Stimulated activated naive CD8-positive, alpha-beta T cell treated with anti-CD3 and anti-CD28 coated beads, Interleukin-15, Interleukin-2, amounts not matched to agents 100 ng/mL and 50 ng/mL, for 24 hours (primary cell): ENCODE measurements at regions not wholly inside any gene's neighbourhood (a gene's known extent, or its start where the extent isn't known, plus 50 kb on each side); places are given as distances from the start of the nearest gene placed in this dataset.
"Not testable (repeated sequence)": the region's sequence is repeated elsewhere in the genome, so short reads cannot be mapped to it uniquely, and the experiment has no call there.

Experiments used
- H3K27ac Mint-ChIP-seq: one replicate; pipeline ENCODE4 v1.8.0; 2021; ENCODE audit warnings: mild to moderate bottlenecking, mixed read lengths
- H3K27me3 Mint-ChIP-seq: one replicate; pipeline ENCODE4 v1.8.0; 2021; ENCODE audit warnings: mixed read lengths
- H3K36me3 Mint-ChIP-seq: one replicate; pipeline ENCODE4 v1.8.0; 2021; ENCODE audit warnings: low read depth, mixed read lengths
- H3K4me1 Mint-ChIP-seq: one replicate; pipeline ENCODE4 v1.8.0; 2021; ENCODE audit warnings: low read depth, mixed read lengths
- H3K4me3 Mint-ChIP-seq: one replicate; pipeline ENCODE4 v1.8.0; 2021; ENCODE audit warnings: mild to moderate bottlenecking, mixed read lengths
- H3K9me3 Mint-ChIP-seq: one replicate; pipeline ENCODE4 v1.8.0; 2021; ENCODE audit warnings: mixed read lengths

GRCh38 chr4:79687006-79687405 lies 279.0 kb upstream of the GK2 start:
- H3K27ac Mint-ChIP-seq = no peak overlapping the region
- H3K4me3 Mint-ChIP-seq = no peak overlapping the region
- H3K4me1 Mint-ChIP-seq = no peaks in the 10 kb centered on the region
- H3K27me3 Mint-ChIP-seq = peaks cover 1% of the 10 kb centered on the region
- no peaks in the 10 kb centered on the region for H3K36me3 Mint-ChIP-seq
- no peaks in the 10 kb centered on the region for H3K9me3 Mint-ChIP-seq

GRCh38 chr4:79685542-79685941 lies 277.5 kb upstream of the GK2 start:
- Mint-ChIP-seq H3K36me3 (no peaks in the 10 kb centered on the region), H3K4me3 (no peak overlapping the region), H3K4me1 (no peaks in the 10 kb centered on the region), H3K27ac (no peak overlapping the region), H3K9me3 (no peaks in the 10 kb centered on the region), H3K27me3 (peaks cover 4% of the 10 kb centered on the region)

GRCh38 chr4:79684516-79684915 lies 276.5 kb upstream of the GK2 start:
- H3K27ac Mint-ChIP-seq = no peak overlapping the region
- H3K4me1 Mint-ChIP-seq = no peaks in the 10 kb centered on the region
- no peaks in the 10 kb centered on the region for H3K36me3 Mint-ChIP-seq

GRCh38 chr4:79682801-79683530 lies 274.9 kb upstream of the GK2 start:
- Mint-ChIP-seq H3K36me3 (no peaks in the 10 kb centered on the region), H3K27ac (no peak overlapping the region), H3K9me3 (no peaks in the 10 kb centered on the region), H3K4me3 (no peak overlapping the region), H3K4me1 (peaks cover 8% of the 10 kb centered on the region), H3K27me3 (peaks cover 4% of the 10 kb centered on the region)

More at GRCh38 chr4:79684516-79684915, 276.5 kb upstream of the GK2 start:
- H3K27me3 Mint-ChIP-seq = peaks cover 4% of the 10 kb centered on the region
- no peak overlapping the region for H3K4me3 Mint-ChIP-seq
- no peaks in the 10 kb centered on the region for H3K9me3 Mint-ChIP-seq

- H3K4me3 Mint-ChIP-seq = no peak overlapping the region
- peaks cover 8% of the 10 kb centered on the region for H3K4me1 Mint-ChIP-seq
- peaks cover 4% of the 10 kb centered on the region for H3K27me3 Mint-ChIP-seq
- H3K27ac Mint-ChIP-seq = no peak overlapping the region
- H3K9me3 Mint-ChIP-seq = no peaks in the 10 kb centered on the region
- no peaks in the 10 kb centered on the region for H3K36me3 Mint-ChIP-seq
These were observed 274.1 kb upstream of the GK2 start for GRCh38 chr4:79682161-79682560.

- Mint-ChIP-seq H3K27me3 (peaks cover 4% of the 10 kb centered on the region), H3K36me3 (no peaks in the 10 kb centered on the region), H3K4me1 (peaks cover 8% of the 10 kb centered on the region), H3K9me3 (peaks cover 4% of the 10 kb centered on the region), H3K27ac (no peak overlapping the region), H3K4me3 (no peak overlapping the region)
These were observed 271.8 kb upstream of the GK2 start for GRCh38 chr4:79679859-79680258.

GRCh38 chr4:79678472-79679202 lies 270.6 kb upstream of the GK2 start:
- H3K36me3 Mint-ChIP-seq = no peaks in the 10 kb centered on the region
- no peak overlapping the region for H3K4me3 Mint-ChIP-seq
- H3K9me3 Mint-ChIP-seq = peaks cover 4% of the 10 kb centered on the region
- H3K27me3 Mint-ChIP-seq = peaks cover 4% of the 10 kb centered on the region
- peaks cover 8% of the 10 kb centered on the region for H3K4me1 Mint-ChIP-seq
- H3K27ac Mint-ChIP-seq = no peak overlapping the region

GRCh38 chr4:79676705-79677104 lies 268.7 kb upstream of the GK2 start:
- H3K27ac Mint-ChIP-seq = no peak overlapping the region

GRCh38 chr4:79674906-79675305 lies 266.9 kb upstream of the GK2 start:
- peaks cover 15% of the 10 kb centered on the region for H3K9me3 Mint-ChIP-seq
- not testable (repeated sequence) for H3K4me1 Mint-ChIP-seq, H3K27ac Mint-ChIP-seq, H3K4me3 Mint-ChIP-seq, H3K27me3 Mint-ChIP-seq, H3K36me3 Mint-ChIP-seq

More at GRCh38 chr4:79676705-79677104, 268.7 kb upstream of the GK2 start:
- Mint-ChIP-seq H3K4me1 (peaks cover 8% of the 10 kb centered on the region), H3K36me3 (no peaks in the 10 kb centered on the region), H3K9me3 (peaks cover 7% of the 10 kb centered on the region), H3K4me3 (no peak overlapping the region), H3K27me3 (no peaks in the 10 kb centered on the region)

- Mint-ChIP-seq H3K4me1 (peaks cover 8% of the 10 kb centered on the region), H3K27ac (no peak overlapping the region), H3K27me3 (no peaks in the 10 kb centered on the region), H3K36me3 (no peaks in the 10 kb centered on the region), H3K9me3 (peaks cover 20% of the 10 kb centered on the region), H3K4me3 (no peak overlapping the region)
These were observed 265.9 kb upstream of the GK2 start for GRCh38 chr4:79673898-79674297.

- H3K36me3 Mint-ChIP-seq = no peaks in the 10 kb centered on the region
- H3K27ac Mint-ChIP-seq = no peak overlapping the region
- peaks cover 3% of the 10 kb centered on the region for H3K4me1 Mint-ChIP-seq
- no peak overlapping the region for H3K4me3 Mint-ChIP-seq
- no peaks in the 10 kb centered on the region for H3K27me3 Mint-ChIP-seq
- peaks cover 25% of the 10 kb centered on the region for H3K9me3 Mint-ChIP-seq
These were observed 265.3 kb upstream of the GK2 start for GRCh38 chr4:79673377-79673776.

GRCh38 chr4:79666875-79667274 lies 258.8 kb upstream of the GK2 start:
- Mint-ChIP-seq H3K9me3 (peaks cover 18% of the 10 kb centered on the region), H3K4me3 (no peak overlapping the region), H3K27ac (no peak overlapping the region), H3K4me1 (no peaks in the 10 kb centered on the region), H3K36me3 (no peaks in the 10 kb centered on the region), H3K27me3 (no peaks in the 10 kb centered on the region)

- Mint-ChIP-seq H3K27me3 (no peaks in the 10 kb centered on the region), H3K9me3 (peaks cover 18% of the 10 kb centered on the region), H3K4me1 (no peaks in the 10 kb centered on the region), H3K27ac (no peak overlapping the region), H3K4me3 (no peak overlapping the region), H3K36me3 (no peaks in the 10 kb centered on the region)
These were observed 258.1 kb upstream of the GK2 start for GRCh38 chr4:79666112-79666511.

GRCh38 chr4:79663865-79664264 lies 255.8 kb upstream of the GK2 start:
- Mint-ChIP-seq H3K36me3 (no peaks in the 10 kb centered on the region), H3K9me3 (peaks cover 14% of the 10 kb centered on the region), H3K4me1 (no peaks in the 10 kb centered on the region), H3K4me3 (no peak overlapping the region), H3K27ac (no peak overlapping the region), H3K27me3 (no peaks in the 10 kb centered on the region)

GRCh38 chr4:79663141-79663540 lies 255.1 kb upstream of the GK2 start:
- Mint-ChIP-seq H3K4me3 (no peak overlapping the region), H3K4me1 (no peaks in the 10 kb centered on the region), H3K27ac (no peak overlapping the region), H3K36me3 (no peaks in the 10 kb centered on the region), H3K9me3 (peaks cover 15% of the 10 kb centered on the region), H3K27me3 (no peaks in the 10 kb centered on the region)
